K562 (cell line): ENCODE measurements at regions not wholly inside any gene's neighbourhood (a gene's known extent, or its start where the extent isn't known, plus 50 kb on each side); places are given as distances from the start of the nearest gene placed in this dataset.

ENCODE experiments used
- ATAC-seq: fragments of 200-7000 bp; cut with Tn5 transposase; 3 replicates; pipeline ENCODE4 v1.9.1; 2020; ENCODE audit warnings: moderate library complexity
- BruUV-seq: library from RNA; stranded (reverse); fragments of 400-500 nt; replicated peaks from 2 replicates; lab custom pipeline; 2021; lab: Mats Ljungman, UMichigan
- CTCF ChIA-PET: fragments of 300-600 bp; formaldehyde crosslinking; extraction: SDS; loops from one replicate; lab custom pipeline; 2021; ENCODE audit warnings: low intra/inter-chr PET ratio; lab: Yijun Ruan, JAX
- POLR2A ChIA-PET: fragments of 300-600, 350-650 bp; sonication (Branson Sonifier 250); formaldehyde crosslinking; extraction: SDS; loops from one replicate; lab custom pipeline; 2021; ENCODE audit warnings: antibody characterized with exemption, inconsistent platforms; lab: Yijun Ruan, JAX
- DNase-seq, 4 experiments: peaks; one replicate each; pipeline versions ENCODE4 v3.0.0 to v3.0.0-alpha.2; 2011 to 2018; ENCODE audit warnings: low spot score in 3 of 4, mixed read lengths in 3 of 4; ENCODE audit errors: extremely low read depth in 1 of 4
- FAIRE-seq: peaks from 2 replicates; lab custom pipeline; 2011; peaks lifted over from hg19 to GRCh38; lab: Jason Lieb, UNC
- H2AFZ ChIP-seq: 2 replicates; pipeline ENCODE4 v1.6.0; 2011; ENCODE audit warnings: low read depth, low read length, control low read depth, inconsistent platforms
- H3K27ac ChIP-seq: fragments of 200-600 bp; 3 replicates; pipeline ENCODE4 v1.8.0; 2011; ENCODE audit warnings: low read depth, mild to moderate bottlenecking, control low read depth, inconsistent platforms, low read length, moderate library complexity, mixed read lengths; ENCODE audit errors: extremely low read depth
- H3K27me3 ChIP-seq, 2 experiments: fragments of 300-600 bp in 1 of 2; 2 replicates in 1 of 2; 3 replicates in 1 of 2; pipeline versions ENCODE4 v1.6.0 to v1.8.0; 2011; ENCODE audit warnings: inconsistent platforms in 2 of 2, low read length in 2 of 2, mild to moderate bottlenecking in 1 of 2, mixed read lengths in 1 of 2, moderate library complexity in 1 of 2; ENCODE audit not compliant: control insufficient read depth in 2 of 2, insufficient read depth in 2 of 2
- H3K36me3 ChIP-seq: fragments of 300-600 bp; 3 replicates; pipeline ENCODE4 v1.8.0; 2011; ENCODE audit warnings: mild to moderate bottlenecking, low read length, inconsistent platforms; ENCODE audit not compliant: control insufficient read depth, insufficient read depth
- H3K4me1 ChIP-seq, 2 experiments: fragments of 200-600 bp in 1 of 2; replicated peaks in 1 of 2; 2 replicates in 1 of 2; 3 replicates in 1 of 2; pipeline versions ENCODE4 v1.5.1 to v1.8.0; 2011; ENCODE audit warnings: inconsistent platforms in 2 of 2, low read length in 2 of 2, mild to moderate bottlenecking in 1 of 2, mixed read lengths in 1 of 2, moderate library complexity in 1 of 2; ENCODE audit not compliant: control insufficient read depth in 2 of 2, insufficient read depth in 2 of 2
- H3K4me2 ChIP-seq: 2 replicates; pipeline ENCODE4 v1.6.1; 2011; ENCODE audit warnings: low read length, control low read depth, inconsistent platforms, mixed read lengths; ENCODE audit not compliant: insufficient read depth
- H3K4me3 ChIP-seq: fragments of 200-600 bp; sonication (generic), shearing (Covaris generic); 2 replicates; pipeline ENCODE4 v1.5.1; 2016; ENCODE audit warnings: control low read depth, inconsistent platforms
- H3K79me2 ChIP-seq: fragments of 200-600 bp; 3 replicates; pipeline ENCODE4 v1.8.0; 2011; ENCODE audit warnings: low read length, inconsistent platforms; ENCODE audit not compliant: control insufficient read depth, insufficient read depth
- H3K9ac ChIP-seq, 2 experiments: 2 replicates each; pipeline versions ENCODE4 v1.6.0 to v1.6.1; 2011; ENCODE audit warnings: low read depth in 2 of 2, low read length in 2 of 2, control low read depth in 1 of 2, inconsistent platforms in 1 of 2, mild to moderate bottlenecking in 1 of 2, mixed read lengths in 1 of 2; ENCODE audit not compliant: insufficient read depth in 1 of 2
- H3K9me1 ChIP-seq: one replicate; pipeline ENCODE4 v1.6.0; 2011; ENCODE audit warnings: inconsistent platforms, mild to moderate bottlenecking, low read length, moderate library complexity; ENCODE audit not compliant: control insufficient read depth, insufficient read depth
- H3K9me3 ChIP-seq: replicated peaks from 2 replicates; pipeline ENCODE4 v1.5.1; 2011; ENCODE audit warnings: low read depth, low read length, inconsistent platforms; ENCODE audit not compliant: control insufficient read depth, insufficient read depth
- H4K20me1 ChIP-seq: replicated peaks from 2 replicates; pipeline ENCODE4 v1.6.1; 2011; ENCODE audit warnings: low read length, inconsistent platforms, mixed read lengths; ENCODE audit not compliant: control insufficient read depth, insufficient read depth
- ASH1L ChIP-seq: fragments of 450-650 bp; IDR thresholded peaks from 2 replicates; pipeline ENCODE4 v1.6.1; 2018; ENCODE audit warnings: borderline replicate concordance, mild to moderate bottlenecking, low read depth; ENCODE audit not compliant: partially characterized antibody
- CBFB ChIP-seq: sonication (generic); formaldehyde crosslinking; IDR thresholded peaks from 2 replicates; pipeline ENCODE4 v1.4.0; 2020; ENCODE audit warnings: mild to moderate bottlenecking, missing genetic modification reagents
- ELF1 ChIP-seq: fragments of 200-800 bp; sonication (Bioruptor generic); IDR thresholded peaks from 2 replicates; pipeline ENCODE4 v1.6.1; 2016; ENCODE audit warnings: missing genetic modification characterization, missing compliant biosample characterization
- HNRNPH1 ChIP-seq: fragments of 200-400 bp; formaldehyde crosslinking; optimal IDR thresholded peaks from 2 replicates; pipeline ENCODE3; 2017; ENCODE audit warnings: low read depth, mild to moderate bottlenecking, low read length, moderate library complexity
- POLR2B ChIP-seq: fragments of 450-650 bp; IDR thresholded peaks from 2 replicates; pipeline ENCODE4 v1.6.1; 2018; ENCODE audit warnings: low read depth; ENCODE audit not compliant: partially characterized antibody
- SMC3 ChIP-seq: conservative IDR thresholded peaks from 2 replicates; pipeline ENCODE4 v1.6.1; 2011; ENCODE audit warnings: low read depth, low read length, improper control_type of control experiment; ENCODE audit not compliant: insufficient read depth
- ZFPM2 ChIP-seq: fragments of 250-450 bp; sonication (Bioruptor Pico); IDR thresholded peaks from 2 replicates; pipeline ENCODE4 v1.5.1; 2022; ENCODE audit warnings: mild to moderate bottlenecking
- ZKSCAN1 ChIP-seq: fragments of 150-350 bp; IDR thresholded peaks from 2 replicates; pipeline ENCODE4 v1.6.1; 2016; ENCODE audit warnings: low read depth, low read length
- ZNF445 ChIP-seq: fragments of 250-450 bp; sonication (Bioruptor Pico); IDR thresholded peaks from 2 replicates; pipeline ENCODE4 v1.4.0; 2020; ENCODE audit warnings: low read depth, mild to moderate bottlenecking, moderate library complexity
- WGBS: fragments of 100-300 bp; shearing (Covaris generic); methylation state at CpG from one replicate; pipeline ENCODE4 v1.1.6; 2016; ENCODE audit warnings: low coverage, mixed read lengths; ENCODE audit not compliant: insufficient coverage; ENCODE audit errors: missing lambda C conversion rate; 5-methylcytosine and 5-hydroxymethylcytosine counted together
- in situ Hi-C: fragments of 300-500 bp; cut with MboI; formaldehyde crosslinking; loops from 4 replicates; pipeline ENCODE4 v1.15.0; 2018; ENCODE audit warnings: inconsistent platforms, mixed read lengths
- intact Hi-C: fragments of 100-400 bp; cut with micrococcal nuclease; formaldehyde crosslinking; loops from 2 replicates; pipeline ENCODE4 v1.14.2; 2022
- TF ChIP-seq, protein P1 (sequence below), 2 experiments: IDR thresholded peaks; 2 replicates each; pipeline ENCODE4 v1.6.1; 2012; ENCODE audit warnings: improper control_type of control experiment in 2 of 2, low read depth in 2 of 2, low read length in 2 of 2, borderline replicate concordance in 1 of 2

DNA sequence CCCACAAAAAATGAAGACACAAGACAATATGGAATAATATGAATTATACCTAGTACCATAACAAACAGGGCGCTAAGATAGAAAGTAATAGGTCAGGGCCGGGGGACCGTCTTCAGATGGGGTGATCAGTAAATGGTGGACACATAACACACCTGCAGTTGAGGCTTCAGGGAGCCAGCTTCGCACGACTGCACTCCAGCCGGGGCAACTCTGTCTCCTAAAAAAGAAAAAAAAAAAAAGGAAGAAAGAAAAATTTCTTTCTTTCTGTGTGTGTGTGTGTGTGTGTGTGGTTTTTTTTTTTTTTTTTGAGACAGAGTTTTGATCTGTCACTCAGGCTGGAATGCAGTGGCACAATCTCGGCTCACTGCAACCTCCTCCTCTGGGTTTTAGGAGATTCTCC is 75.0 kb upstream of the HSPA9 start:
- 3% methylated on average over 7 of the region's 7 CpGs for WGBS
- Histone ChIP-seq H4K20me1 (no peaks in the 10 kb centered on the region; the same call in 1 of the 2 replicates), H2AFZ (no peak overlapping the region), H3K9me1 (no peaks in the 10 kb centered on the region), H3K4me2 (no peak overlapping the region), H3K79me2 (no peaks in the 10 kb centered on the region), H3K36me3 (no peaks in the 10 kb centered on the region), H3K9ac (no peak overlapping the region)
- intact Hi-C loops = no loop called here
- CTCF ChIA-PET = no interaction called here
- FAIRE-seq = no peak
- no peak for TF ChIP-seq ZNF445 (CRISPR knock-in tag)
- TF ChIP-seq ZFPM2 (CRISPR knock-in tag) = no peak
- TF ChIP-seq, all 486 proteins: peak for 0
- DNase-seq = no peak
- Histone ChIP-seq H3K4me1 (no peaks in the 10 kb centered on the region; a peak in 1 of 5 replicates), H3K27ac (no peak overlapping the region), H3K9me3 (no peaks in the 10 kb centered on the region), H3K27me3 (peaks cover 55 to 74% of the 10 kb centered on the region in 2 experiments), H3K4me3 (no peak overlapping the region)
- ATAC-seq = no peak
- in situ Hi-C loops = no loop called here
- BruUV-seq = no TSS peak
- POLR2A ChIA-PET = interaction anchor here (0.6 to 0.7 kb wide), 2 partner anchors 14 to 636 kb away, joined by 3 read pairs; no protein-coding TSS in a partner anchor

GRCh38 chr5:138649775-138650174 is 74.6 kb upstream of the HSPA9 start:
- TF ChIP-seq ELF1 (no peak), SMC3 (no peak), ASH1L (no peak), POLR2B (no peak), ZKSCAN1 (no peak), HNRNPH1 (no peak), CBFB (no peak)
- TF ChIP-seq, protein P1, sequence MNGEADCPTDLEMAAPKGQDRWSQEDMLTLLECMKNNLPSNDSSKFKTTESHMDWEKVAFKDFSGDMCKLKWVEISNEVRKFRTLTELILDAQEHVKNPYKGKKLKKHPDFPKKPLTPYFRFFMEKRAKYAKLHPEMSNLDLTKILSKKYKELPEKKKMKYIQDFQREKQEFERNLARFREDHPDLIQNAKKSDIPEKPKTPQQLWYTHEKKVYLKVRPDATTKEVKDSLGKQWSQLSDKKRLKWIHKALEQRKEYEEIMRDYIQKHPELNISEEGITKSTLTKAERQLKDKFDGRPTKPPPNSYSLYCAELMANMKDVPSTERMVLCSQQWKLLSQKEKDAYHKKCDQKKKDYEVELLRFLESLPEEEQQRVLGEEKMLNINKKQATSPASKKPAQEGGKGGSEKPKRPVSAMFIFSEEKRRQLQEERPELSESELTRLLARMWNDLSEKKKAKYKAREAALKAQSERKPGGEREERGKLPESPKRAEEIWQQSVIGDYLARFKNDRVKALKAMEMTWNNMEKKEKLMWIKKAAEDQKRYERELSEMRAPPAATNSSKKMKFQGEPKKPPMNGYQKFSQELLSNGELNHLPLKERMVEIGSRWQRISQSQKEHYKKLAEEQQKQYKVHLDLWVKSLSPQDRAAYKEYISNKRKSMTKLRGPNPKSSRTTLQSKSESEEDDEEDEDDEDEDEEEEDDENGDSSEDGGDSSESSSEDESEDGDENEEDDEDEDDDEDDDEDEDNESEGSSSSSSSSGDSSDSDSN (IDR thresholded peaks at IDR 0.05; ENCODE audit: borderline replicate concordance in 1 of 2, low read depth in 2 of 2, low read length in 2 of 2) = no peak
- no peak for ATAC-seq
- Histone ChIP-seq H3K9me3 (no peaks in the 10 kb centered on the region), H3K4me3 (no peak overlapping the region), H3K36me3 (no peaks in the 10 kb centered on the region), H3K79me2 (no peaks in the 10 kb centered on the region), H3K4me1 (no peaks in the 10 kb centered on the region; a peak in 1 of 5 replicates), H3K9ac (no peak overlapping the region; a peak in 1 of 4 replicates), H3K9me1 (no peaks in the 10 kb centered on the region), H3K27ac (no peak overlapping the region), H3K4me2 (no peak overlapping the region), H4K20me1 (no peaks in the 10 kb centered on the region; the same call in 1 of the 2 replicates), H2AFZ (no peak overlapping the region), H3K27me3 (peaks cover 55 to 77% of the 10 kb centered on the region in 2 experiments)
- ChIA-PET CTCF (no interaction called here), POLR2A (interaction anchor here (0.6 to 1.6 kb wide), 4 partner anchors 14 to 636 kb away, joined by 3 to 6 read pairs (median 3); partner anchors contain the start of gene HSPA9)
- DNase-seq = no peak
- intact Hi-C loops = loop anchor here (10.0 kb wide), 3 partner anchors 135 to 325 kb away; no protein-coding TSS in a partner anchor
- no peak for FAIRE-seq
- in situ Hi-C loops = no loop called here
- no TSS peak for BruUV-seq
- WGBS = 12% methylated on average over 3 of the region's 3 CpGs
